CD14-positive monocyte (primary cell): ENCODE measurements at regions not wholly inside any gene's neighbourhood (a gene's known extent, or its start where the extent isn't known, plus 50 kb on each side); places are given as distances from the start of the nearest gene placed in this dataset.

Experiments
- DNase-seq, 3 donors: peaks; one replicate each; pipeline ENCODE4 v3.0.0-alpha.2; 2011 to 2022
- H2AFZ ChIP-seq: 2 replicates; pipeline ENCODE4 v1.6.0; 2012; ENCODE audit warnings: mild to moderate bottlenecking, low read depth, low read length, inconsistent platforms; ENCODE audit not compliant: insufficient read depth, poor library complexity, severe bottlenecking
- H3K27ac ChIP-seq, 2 donors: 1 replicate in 1 of 2; 2 replicates in 1 of 2; pipeline ENCODE4 v1.5.1; 2012 to 2013; ENCODE audit warnings: low read length in 2 of 2, control low read depth in 1 of 2, inconsistent platforms in 1 of 2, low read depth in 1 of 2, mild to moderate bottlenecking in 1 of 2
- H3K27me3 ChIP-seq, 2 donors: one replicate each; pipeline versions ENCODE4 v1.6.0 to v1.6.1; 2011 to 2013; ENCODE audit warnings: low read length in 2 of 2; ENCODE audit not compliant: control insufficient read depth in 2 of 2, insufficient read depth in 2 of 2
- H3K36me3 ChIP-seq, 2 donors: replicated peaks in 1 of 2; 1 replicate in 1 of 2; 2 replicates in 1 of 2; pipeline versions ENCODE4 v1.5.1 to v1.6.1; 2012 to 2013; ENCODE audit warnings: low read length in 2 of 2, control low read depth in 1 of 2, inconsistent platforms in 1 of 2, mild to moderate bottlenecking in 1 of 2; ENCODE audit not compliant: insufficient read depth in 2 of 2, control insufficient read depth in 1 of 2
- H3K4me1 ChIP-seq, 2 donors: 1 replicate in 1 of 2; 2 replicates in 1 of 2; pipeline versions ENCODE4 v1.5.1 to v1.6.1; 2012 to 2013; ENCODE audit warnings: low read length in 2 of 2, control low read depth in 1 of 2, inconsistent platforms in 1 of 2, mild to moderate bottlenecking in 1 of 2, moderate library complexity in 1 of 2; ENCODE audit not compliant: insufficient read depth in 2 of 2, control insufficient read depth in 1 of 2
- H3K4me2 ChIP-seq: replicated peaks from 2 replicates; pipeline ENCODE3; 2012; ENCODE audit warnings: low read length, moderate library complexity, mild to moderate bottlenecking; ENCODE audit not compliant: poor library complexity, severe bottlenecking; ENCODE audit errors: extremely low read depth
- H3K4me3 ChIP-seq, 3 experiments: fragments of 200-600 bp in 1 of 3; sonication (generic) in 1 of 3; replicated peaks in 1 of 3; 1 replicate in 2 of 3; 2 replicates in 1 of 3; pipeline ENCODE4 v1.5.1; 2011 to 2013; ENCODE audit warnings: low read length in 3 of 3, mild to moderate bottlenecking in 3 of 3, control low read depth in 2 of 3, low read depth in 2 of 3, inconsistent platforms in 1 of 3, moderate library complexity in 1 of 3
- H3K79me2 ChIP-seq: 2 replicates; pipeline ENCODE4 v1.6.0; 2012; ENCODE audit warnings: mild to moderate bottlenecking, control low read depth, inconsistent platforms, low read length, moderate library complexity; ENCODE audit not compliant: insufficient read depth
- H3K9ac ChIP-seq: 2 replicates; pipeline ENCODE4 v1.6.0; 2017; ENCODE audit warnings: low read length, mild to moderate bottlenecking; ENCODE audit not compliant: insufficient read depth, poor library complexity, severe bottlenecking
- H3K9me3 ChIP-seq, 2 donors: replicated peaks in 1 of 2; 1 replicate in 1 of 2; 2 replicates in 1 of 2; pipeline versions ENCODE4 v1.5.1 to v1.6.1; 2012 to 2013; ENCODE audit warnings: low read length in 2 of 2, control low read depth in 1 of 2; ENCODE audit not compliant: control insufficient read depth in 1 of 2, insufficient read depth in 1 of 2
- H4K20me1 ChIP-seq: 2 replicates; pipeline ENCODE4 v1.6.0; 2012; ENCODE audit warnings: mild to moderate bottlenecking, low read length, control low read depth, moderate library complexity; ENCODE audit not compliant: insufficient read depth
- H3K27ac Mint-ChIP-seq, 7 donors: one replicate each; pipeline ENCODE4 v1.8.0; 2020; ENCODE audit warnings: mild to moderate bottlenecking in 7 of 7, mixed read lengths in 7 of 7, moderate library complexity in 6 of 7, inconsistent platforms in 2 of 7
- H3K27me3 Mint-ChIP-seq, 3 donors: one replicate each; pipeline ENCODE4 v1.8.0; 2021 to 2022; ENCODE audit warnings: low read depth in 3 of 3, mild to moderate bottlenecking in 3 of 3, mixed read lengths in 3 of 3, moderate library complexity in 3 of 3, inconsistent platforms in 1 of 3
- H3K36me3 Mint-ChIP-seq, 2 donors: one replicate each; pipeline ENCODE4 v1.8.0; 2020; ENCODE audit warnings: mixed read lengths in 2 of 2, inconsistent platforms in 1 of 2, mild to moderate bottlenecking in 1 of 2
- H3K4me1 Mint-ChIP-seq: one replicate; pipeline ENCODE4 v1.8.0; 2020; ENCODE audit warnings: mild to moderate bottlenecking, mixed read lengths
- H3K4me3 Mint-ChIP-seq, 2 donors: one replicate each; pipeline ENCODE4 v1.8.0; 2020; ENCODE audit warnings: mild to moderate bottlenecking in 2 of 2, mixed read lengths in 2 of 2, moderate library complexity in 1 of 2
- H3K9me3 Mint-ChIP-seq, 7 donors: one replicate each; pipeline ENCODE4 v1.8.0; 2020 to 2022; ENCODE audit warnings: mixed read lengths in 7 of 7, mild to moderate bottlenecking in 6 of 7, moderate library complexity in 6 of 7, inconsistent platforms in 2 of 7
- WGBS: methylation state at CpG from one replicate; pipeline ENCODE4 v1.1.5; 2013; ENCODE audit warnings: missing lambda C conversion rate; ENCODE audit not compliant: insufficient coverage; 5-methylcytosine and 5-hydroxymethylcytosine counted together
- intact Hi-C, 2 donors: fragments of 100-400 bp; cut with micrococcal nuclease; formaldehyde crosslinking; loops; one replicate each; pipeline versions ENCODE4 v1.15.0 to v1.15.1; 2023
- TF ChIP-seq, protein P1 (sequence below): fragments of 200-600 bp; IDR thresholded peaks from one replicate; pipeline ENCODE4 v1.8.0; 2022; ENCODE audit warnings: antibody characterized with exemption, mild to moderate bottlenecking

DNA sequence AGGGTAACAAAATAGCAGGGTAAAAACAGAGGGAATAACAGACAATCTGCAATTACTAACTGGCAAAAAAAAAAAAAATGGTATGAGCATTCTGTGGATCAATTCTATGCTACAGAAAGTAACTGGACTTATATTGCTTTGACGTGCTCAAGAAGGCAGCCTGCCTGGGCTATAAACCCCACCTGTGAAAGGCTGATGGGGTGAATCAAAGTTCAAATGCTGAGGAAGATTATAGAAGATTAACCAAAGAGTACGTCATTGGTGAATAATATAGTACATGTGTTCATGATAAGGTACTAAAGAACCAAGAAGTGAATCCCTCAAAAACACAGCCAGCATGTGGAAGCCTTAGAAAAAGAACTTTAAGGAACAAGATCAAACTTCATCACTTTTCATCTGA lies 441.9 kb upstream of the PTCHD4 start:
- H3K36me3 ChIP-seq = no peaks in the 10 kb centered on the region
- WGBS = 100% methylated on average over 1 of the region's 2 CpGs
- Mint-ChIP-seq H3K27ac (no peak overlapping the region), H3K9me3 (peaks cover 0 to 4% (median 0%) of the 10 kb centered on the region in 7 donors), H3K27me3 (no peaks in the 10 kb centered on the region), H3K4me1 (no peaks in the 10 kb centered on the region), H3K4me3 (no peak overlapping the region), H3K36me3 (no peaks in the 10 kb centered on the region)
- H3K9ac ChIP-seq = no peak overlapping the region
- H3K27ac ChIP-seq = no peak overlapping the region
- H3K79me2 ChIP-seq = no peaks in the 10 kb centered on the region
- no peak overlapping the region for H3K4me2 ChIP-seq
- intact Hi-C loops = no loop called here
- H3K4me1 ChIP-seq = no peaks in the 10 kb centered on the region
- no peaks in the 10 kb centered on the region for H3K9me3 ChIP-seq
- H3K27me3 ChIP-seq = no peaks in the 10 kb centered on the region
- H3K4me3 ChIP-seq = no peak overlapping the region
- DNase-seq = no peak
- TF ChIP-seq, protein P1, sequence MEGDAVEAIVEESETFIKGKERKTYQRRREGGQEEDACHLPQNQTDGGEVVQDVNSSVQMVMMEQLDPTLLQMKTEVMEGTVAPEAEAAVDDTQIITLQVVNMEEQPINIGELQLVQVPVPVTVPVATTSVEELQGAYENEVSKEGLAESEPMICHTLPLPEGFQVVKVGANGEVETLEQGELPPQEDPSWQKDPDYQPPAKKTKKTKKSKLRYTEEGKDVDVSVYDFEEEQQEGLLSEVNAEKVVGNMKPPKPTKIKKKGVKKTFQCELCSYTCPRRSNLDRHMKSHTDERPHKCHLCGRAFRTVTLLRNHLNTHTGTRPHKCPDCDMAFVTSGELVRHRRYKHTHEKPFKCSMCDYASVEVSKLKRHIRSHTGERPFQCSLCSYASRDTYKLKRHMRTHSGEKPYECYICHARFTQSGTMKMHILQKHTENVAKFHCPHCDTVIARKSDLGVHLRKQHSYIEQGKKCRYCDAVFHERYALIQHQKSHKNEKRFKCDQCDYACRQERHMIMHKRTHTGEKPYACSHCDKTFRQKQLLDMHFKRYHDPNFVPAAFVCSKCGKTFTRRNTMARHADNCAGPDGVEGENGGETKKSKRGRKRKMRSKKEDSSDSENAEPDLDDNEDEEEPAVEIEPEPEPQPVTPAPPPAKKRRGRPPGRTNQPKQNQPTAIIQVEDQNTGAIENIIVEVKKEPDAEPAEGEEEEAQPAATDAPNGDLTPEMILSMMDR = no peak
- no peaks in the 10 kb centered on the region for H4K20me1 ChIP-seq
- no peak overlapping the region for H2AFZ ChIP-seq

GRCh38 chr6:48550603-48551002 lies 439.6 kb upstream of the PTCHD4 start:
- no peak overlapping the region for H3K4me3 ChIP-seq
- no CpG with 5 or more reads among the region's 3 CpGs for WGBS
- H3K27me3 Mint-ChIP-seq = no peaks in the 10 kb centered on the region
- no peaks in the 10 kb centered on the region for H3K36me3 ChIP-seq
- no peaks in the 10 kb centered on the region for H4K20me1 ChIP-seq
- H3K4me1 ChIP-seq = no peaks in the 10 kb centered on the region
- H3K36me3 Mint-ChIP-seq = no peaks in the 10 kb centered on the region
- DNase-seq = no peak
- no peaks in the 10 kb centered on the region for H3K79me2 ChIP-seq
- H3K4me3 Mint-ChIP-seq = no peak overlapping the region
- TF ChIP-seq, protein P1 = no peak
- intact Hi-C loops = no loop called here
- no peak overlapping the region for H3K27ac ChIP-seq
- no peak overlapping the region for H3K4me2 ChIP-seq
- no peaks in the 10 kb centered on the region for H3K4me1 Mint-ChIP-seq
- no peaks in the 10 kb centered on the region for H3K9me3 ChIP-seq
- H3K9ac ChIP-seq = no peak overlapping the region
- no peaks in the 10 kb centered on the region for H3K27me3 ChIP-seq
- peaks cover 0 to 4% (median 0%) of the 10 kb centered on the region in 7 donors for H3K9me3 Mint-ChIP-seq
- H3K27ac Mint-ChIP-seq = no peak overlapping the region
- no peak overlapping the region for H2AFZ ChIP-seq
